ENCODE measurements at regions not wholly inside any gene's neighbourhood (a gene's known extent, or its start where the extent isn't known, plus 50 kb on each side); places are given as distances from the start of the nearest gene placed in this dataset.

GRCh38 chr21:35352066-35352770 is 303.1 kb upstream of the RUNX1 start:
- DNase-seq (ENCODE audit: low spot score in 2 of 2): no peak
- WGBS, 2 donors: 70 to 72% methylated on average over 4 of the region's 4 CpGs
- H3K4me3 ChIP-seq (ENCODE audit: low read depth, poor library complexity, severe bottlenecking): no peak overlapping the region
- TF ChIP-seq POLR2A (IDR thresholded peaks at IDR 0.05): no peak
- TF ChIP-seq, protein P1, sequence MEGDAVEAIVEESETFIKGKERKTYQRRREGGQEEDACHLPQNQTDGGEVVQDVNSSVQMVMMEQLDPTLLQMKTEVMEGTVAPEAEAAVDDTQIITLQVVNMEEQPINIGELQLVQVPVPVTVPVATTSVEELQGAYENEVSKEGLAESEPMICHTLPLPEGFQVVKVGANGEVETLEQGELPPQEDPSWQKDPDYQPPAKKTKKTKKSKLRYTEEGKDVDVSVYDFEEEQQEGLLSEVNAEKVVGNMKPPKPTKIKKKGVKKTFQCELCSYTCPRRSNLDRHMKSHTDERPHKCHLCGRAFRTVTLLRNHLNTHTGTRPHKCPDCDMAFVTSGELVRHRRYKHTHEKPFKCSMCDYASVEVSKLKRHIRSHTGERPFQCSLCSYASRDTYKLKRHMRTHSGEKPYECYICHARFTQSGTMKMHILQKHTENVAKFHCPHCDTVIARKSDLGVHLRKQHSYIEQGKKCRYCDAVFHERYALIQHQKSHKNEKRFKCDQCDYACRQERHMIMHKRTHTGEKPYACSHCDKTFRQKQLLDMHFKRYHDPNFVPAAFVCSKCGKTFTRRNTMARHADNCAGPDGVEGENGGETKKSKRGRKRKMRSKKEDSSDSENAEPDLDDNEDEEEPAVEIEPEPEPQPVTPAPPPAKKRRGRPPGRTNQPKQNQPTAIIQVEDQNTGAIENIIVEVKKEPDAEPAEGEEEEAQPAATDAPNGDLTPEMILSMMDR (IDR thresholded peaks at IDR 0.05): no peak
- intact Hi-C loops (cut with DNase I; ENCODE audit: low total_unique reads): no loop called here

DNA sequence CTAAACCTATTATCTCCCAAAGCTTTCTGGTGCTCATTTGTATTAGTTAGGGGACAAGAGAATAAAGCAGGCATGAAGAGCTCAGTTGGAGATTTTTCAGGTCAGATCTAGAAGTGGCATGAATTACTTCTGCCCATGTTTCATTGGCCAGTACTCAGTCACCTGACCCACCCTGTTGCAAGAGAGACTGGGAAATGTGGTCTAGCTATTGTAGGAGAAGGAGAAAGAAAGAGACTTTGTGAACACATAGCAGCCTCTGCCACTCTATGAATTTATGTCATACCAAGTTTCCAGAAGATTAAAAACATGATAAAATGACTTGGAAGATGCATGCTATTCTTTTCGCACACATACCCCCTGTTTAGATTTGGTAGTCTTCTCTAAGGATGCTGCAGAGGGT is 302.3 kb upstream of the RUNX1 start:
- TF ChIP-seq, protein P1 (IDR thresholded peaks at IDR 0.05): no peak
- no peak for TF ChIP-seq POLR2A (IDR thresholded peaks at IDR 0.05)
- no peak overlapping the region for H3K4me3 ChIP-seq (ENCODE audit: low read depth, poor library complexity, severe bottlenecking)
- 86 to 92% methylated on average over 1 of the region's 1 CpG for WGBS, 2 donors
- intact Hi-C loops (cut with DNase I; ENCODE audit: low total_unique reads): no loop called here
- DNase-seq (ENCODE audit: low spot score in 2 of 2): no peak

DNA sequence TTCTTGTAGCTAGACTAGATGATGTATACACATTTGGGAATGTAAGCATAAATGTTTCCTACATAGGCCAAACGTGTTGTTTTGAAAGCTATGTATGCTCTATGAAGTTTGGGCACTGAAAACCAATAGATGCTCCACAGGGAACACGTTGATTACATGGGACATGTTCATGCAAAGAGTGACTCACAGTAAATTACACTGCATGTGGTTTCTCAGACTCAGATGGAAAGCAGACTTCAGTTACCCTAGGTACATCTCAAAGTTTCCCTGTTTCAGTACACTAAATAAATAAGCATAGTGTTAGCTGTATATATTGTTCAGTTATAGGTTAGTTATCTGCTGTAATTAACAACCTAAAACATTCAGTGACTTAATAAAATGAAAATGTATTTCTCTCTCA is 301.9 kb upstream of the RUNX1 start:
- no peak for DNase-seq (ENCODE audit: low spot score in 2 of 2)
- 37 to 66% methylated on average over 2 of the region's 2 CpGs for WGBS, 2 donors
- intact Hi-C loops (cut with DNase I; ENCODE audit: low total_unique reads): no loop called here
- TF ChIP-seq POLR2A (IDR thresholded peaks at IDR 0.05): no peak
- TF ChIP-seq, protein P1 (IDR thresholded peaks at IDR 0.05): no peak
- H3K4me3 ChIP-seq (ENCODE audit: low read depth, poor library complexity, severe bottlenecking): no peak overlapping the region

DNA sequence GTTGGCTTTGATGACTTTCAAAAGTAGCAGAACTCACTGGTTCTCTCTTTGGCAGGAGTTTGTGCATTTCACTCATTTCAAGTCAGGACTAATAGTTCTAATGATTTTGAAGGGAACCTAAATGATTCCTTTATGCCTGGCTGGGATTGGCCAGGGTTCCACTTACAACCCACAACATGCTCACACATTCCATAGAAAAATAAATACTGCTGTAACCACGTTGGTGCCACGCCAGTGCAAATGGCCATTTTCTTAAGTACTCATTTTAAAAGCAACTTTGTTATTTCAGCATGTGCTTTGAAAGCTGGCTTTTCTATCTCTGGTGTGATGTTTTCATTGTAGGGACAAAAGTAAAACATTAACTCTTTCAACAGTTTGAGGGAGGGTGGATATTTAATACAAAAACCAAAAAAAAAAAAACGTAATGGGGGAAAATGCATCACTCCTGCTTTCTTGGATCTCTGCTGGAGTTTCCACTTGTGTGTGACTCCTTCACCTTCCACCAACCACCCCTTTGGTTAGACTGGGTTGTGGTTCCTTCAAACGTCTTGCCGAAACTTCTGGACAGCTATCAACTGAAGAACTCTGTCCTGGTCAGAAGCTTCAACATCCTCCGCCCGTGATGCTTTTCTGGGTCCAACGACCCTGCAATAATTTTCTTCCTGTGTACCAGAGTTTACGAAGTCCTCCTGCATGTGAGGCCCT is 300.4 kb upstream of the RUNX1 start:
- TF ChIP-seq, protein P1 (IDR thresholded peaks at IDR 0.05): no peak
- no peak for TF ChIP-seq POLR2A (IDR thresholded peaks at IDR 0.05)
- intact Hi-C loops (cut with DNase I; ENCODE audit: low total_unique reads): no loop called here

GRCh38 chr21:35348686-35349085 is 299.6 kb upstream of the RUNX1 start:
- intact Hi-C loops (cut with DNase I; ENCODE audit: low total_unique reads): no loop called here
- 24 to 32% methylated on average over 1 of the region's 1 CpG for WGBS, 2 donors

More for the DNA sequence above, 300.4 kb upstream of the RUNX1 start:
- WGBS, 2 donors: 53 to 68% methylated on average over 9 of the region's 9 CpGs
- no peak for DNase-seq (ENCODE audit: low spot score in 2 of 2)
- no peak overlapping the region for H3K4me3 ChIP-seq (ENCODE audit: low read depth, poor library complexity, severe bottlenecking)

More at GRCh38 chr21:35348686-35349085, 299.6 kb upstream of the RUNX1 start:
- no peak for DNase-seq (ENCODE audit: low spot score in 2 of 2)
- H3K4me3 ChIP-seq (ENCODE audit: low read depth, poor library complexity, severe bottlenecking): no peak overlapping the region
- no peak for TF ChIP-seq POLR2A (IDR thresholded peaks at IDR 0.05)
- TF ChIP-seq, protein P1 (IDR thresholded peaks at IDR 0.05): no peak
